NCI-H2107 treated with DMSO at 0.1 percent for 48 hours (cell line): ENCODE measurements at regions not wholly inside any gene's neighbourhood (a gene's known extent, or its start where the extent isn't known, plus 50 kb on each side); places are given as distances from the start of the nearest gene placed in this dataset.

ENCODE experiments used
- DNase-seq: peaks from one replicate; lab custom pipeline; 2025; ENCODE audit not compliant: unreplicated experiment; lab: John Stamatoyannopoulos, UW

DNA sequence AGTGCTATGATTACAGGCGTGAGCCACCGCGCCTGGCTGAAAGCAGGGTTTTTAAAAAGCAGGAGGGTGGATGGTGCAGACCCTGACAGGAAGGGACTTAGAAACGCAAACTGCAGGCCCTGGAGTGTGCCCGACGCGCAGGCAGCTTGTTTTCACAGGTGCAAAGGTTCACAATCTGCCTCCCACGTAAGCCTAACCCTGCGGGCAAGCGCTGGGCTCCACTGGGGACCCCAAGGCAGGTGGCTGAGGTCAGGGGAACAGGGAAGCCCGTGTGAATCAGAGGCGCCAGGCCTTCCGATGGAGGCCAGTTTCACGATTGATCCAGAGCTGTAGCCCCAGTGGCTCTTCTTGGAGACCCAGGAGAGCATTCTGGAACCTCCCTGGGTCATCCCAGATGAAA is 256.3 kb downstream of the BRD1 start:
- no peak for DNase-seq

DNA sequence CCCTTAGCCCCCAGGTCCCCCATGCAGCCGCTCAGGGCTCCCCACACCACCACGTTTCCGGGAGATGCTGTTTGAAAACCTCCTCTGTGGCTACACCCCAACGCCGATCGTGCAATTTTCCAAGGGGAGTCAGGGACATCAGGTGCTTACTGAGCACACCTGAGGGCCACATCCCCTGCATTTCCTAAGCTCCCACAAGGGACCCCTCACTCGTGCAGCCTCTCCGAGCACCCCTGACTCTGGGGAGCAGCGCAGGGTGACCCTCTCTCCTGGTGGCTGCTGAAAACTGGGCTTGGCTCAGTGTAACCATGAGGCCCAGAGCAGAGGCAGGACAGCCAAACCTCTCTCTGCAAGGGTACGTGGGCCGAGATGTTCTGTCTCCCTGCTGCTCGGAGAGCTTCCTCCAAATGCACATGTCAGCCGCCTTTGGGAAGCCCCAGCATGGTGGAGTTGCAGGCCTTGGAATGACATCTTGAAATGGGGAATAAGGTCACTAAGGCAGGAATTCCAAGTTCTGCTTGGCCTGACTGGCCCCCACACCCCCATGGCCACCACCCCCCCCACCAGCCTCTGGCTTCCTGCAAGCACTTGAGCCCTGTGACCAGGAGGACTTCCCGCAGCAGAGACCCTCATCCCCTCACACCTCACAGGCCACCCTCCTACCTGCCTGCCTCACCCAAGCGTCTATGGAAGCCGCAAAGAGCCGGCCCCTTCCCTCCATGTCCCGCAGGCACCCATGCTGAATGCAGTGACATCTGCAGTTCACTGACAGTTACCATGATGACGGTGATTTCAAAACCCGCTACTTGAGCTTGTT is 257.4 kb downstream of the BRD1 start:
- DNase-seq: no peak

GRCh38 chr22:49569286-49570031 is 258.2 kb downstream of the BRD1 start:
- DNase-seq: no peak

DNA sequence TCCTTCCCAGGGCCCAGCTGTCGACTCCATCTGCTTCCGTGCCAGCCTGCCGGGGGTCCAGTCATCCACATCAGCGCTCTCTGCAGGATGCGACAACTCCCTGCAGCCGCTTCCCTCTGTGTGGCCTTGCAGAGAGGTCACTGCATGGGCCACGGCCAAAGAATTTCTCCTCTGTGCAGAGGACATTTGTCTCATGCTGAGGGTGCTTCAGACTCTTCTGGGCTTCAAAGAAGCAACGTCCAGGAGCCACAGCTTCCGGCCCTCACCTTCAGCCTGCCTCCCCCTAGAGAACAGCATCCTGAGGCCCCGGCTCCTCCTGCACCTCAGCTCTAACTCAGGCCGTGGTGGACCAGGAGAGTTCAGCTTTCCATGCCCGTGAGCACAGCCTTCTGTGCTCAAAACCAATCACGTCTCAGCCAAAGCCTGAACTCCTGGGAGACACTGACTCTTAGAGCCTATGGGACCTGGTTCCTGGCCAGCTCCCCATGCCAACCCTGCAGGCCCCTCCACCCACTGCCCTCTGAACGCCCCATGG is 258.9 kb downstream of the BRD1 start:
- DNase-seq: no peak

GRCh38 chr22:49567899-49568750 is 259.5 kb downstream of the BRD1 start:
- no peak for DNase-seq

- DNase-seq: no peak
Observed at GRCh38 chr22:49566693-49567092, 261.0 kb downstream of the BRD1 start.

DNA sequence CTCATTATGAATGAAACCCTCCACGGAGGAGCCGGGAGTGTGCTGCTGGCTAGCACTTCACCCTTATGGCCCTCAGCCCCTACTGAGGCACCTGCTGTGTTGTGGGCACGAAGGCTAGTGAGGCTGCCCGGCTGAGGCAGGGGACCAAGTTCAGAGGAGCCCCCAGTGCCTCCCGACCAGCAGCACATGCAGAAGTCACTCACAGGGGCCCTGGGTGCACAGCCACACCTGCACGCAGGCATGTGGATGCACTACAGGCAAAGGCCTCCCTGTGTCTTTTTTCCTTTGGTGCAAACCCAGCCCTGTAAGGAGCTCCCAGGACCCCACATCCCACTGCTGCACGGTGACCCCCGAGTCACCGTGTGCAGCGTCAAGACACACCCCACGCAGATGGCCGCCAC is 261.5 kb downstream of the BRD1 start:
- no peak for DNase-seq

DNA sequence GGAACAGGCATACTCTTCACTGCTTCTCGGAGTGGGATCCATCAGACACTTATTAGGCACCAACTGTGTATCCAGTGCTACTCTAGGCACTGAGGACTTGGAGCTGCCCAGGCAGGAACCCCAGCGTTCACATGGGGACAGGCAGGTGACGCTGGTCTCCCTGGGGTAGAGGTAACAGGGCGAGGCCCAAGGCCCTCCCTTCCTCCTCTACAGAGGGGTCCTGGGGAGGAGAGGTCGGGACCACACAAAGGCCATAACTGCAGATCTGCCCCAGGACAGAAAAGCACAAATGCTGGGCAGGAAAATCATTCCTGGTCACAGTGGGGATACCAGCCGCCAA is 262.2 kb downstream of the BRD1 start:
- DNase-seq: no peak

GRCh38 chr22:49564666-49565515 is 262.8 kb downstream of the BRD1 start:
- no peak for DNase-seq

- no peak for DNase-seq
Observed at GRCh38 chr22:49564054-49564453, 263.6 kb downstream of the BRD1 start.

GRCh38 chr22:49562685-49563249 is 264.9 kb downstream of the BRD1 start:
- DNase-seq: no peak

GRCh38 chr22:49561976-49562375 is 265.7 kb downstream of the BRD1 start:
- DNase-seq: no peak

DNA sequence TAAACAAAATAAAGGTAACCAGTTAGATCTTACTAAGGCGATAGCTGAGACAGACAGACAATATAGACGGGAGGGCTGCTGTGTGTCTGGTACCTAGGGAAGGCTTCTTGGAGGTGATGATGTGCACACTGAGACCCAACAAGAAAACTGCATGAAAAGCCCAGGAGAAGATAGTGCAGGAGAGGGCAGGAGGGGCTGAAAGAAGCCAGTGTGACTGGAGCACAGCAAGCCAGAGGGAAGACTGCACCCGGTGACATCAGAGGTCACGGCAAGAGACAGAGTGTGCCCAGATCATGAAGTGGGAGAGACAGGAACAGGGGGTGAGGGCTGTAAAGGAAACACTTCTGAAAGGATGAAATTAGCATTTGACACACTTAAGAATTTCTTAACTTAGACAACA is 266.3 kb downstream of the BRD1 start:
- no peak for DNase-seq

DNA sequence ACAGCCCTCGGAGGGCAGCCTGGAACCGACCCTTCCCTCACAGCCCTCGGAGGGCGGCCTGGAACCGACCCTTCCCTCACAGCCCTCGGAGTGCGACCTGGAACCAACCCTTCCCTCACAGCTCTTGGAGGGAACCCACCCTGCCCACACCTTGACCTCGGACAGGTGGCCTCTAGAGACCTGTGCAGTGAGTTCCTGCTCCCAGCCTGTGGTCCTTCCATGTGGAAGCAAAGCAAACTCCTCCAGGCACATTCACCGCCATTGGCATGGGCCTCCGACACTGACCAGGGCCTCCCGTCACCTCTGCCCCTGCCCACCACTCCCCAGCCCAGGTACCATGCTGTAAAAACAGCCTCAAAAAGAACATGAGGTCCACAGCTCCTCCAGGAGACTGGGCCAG is 272.1 kb downstream of the BRD1 start:
- no peak for DNase-seq

DNA sequence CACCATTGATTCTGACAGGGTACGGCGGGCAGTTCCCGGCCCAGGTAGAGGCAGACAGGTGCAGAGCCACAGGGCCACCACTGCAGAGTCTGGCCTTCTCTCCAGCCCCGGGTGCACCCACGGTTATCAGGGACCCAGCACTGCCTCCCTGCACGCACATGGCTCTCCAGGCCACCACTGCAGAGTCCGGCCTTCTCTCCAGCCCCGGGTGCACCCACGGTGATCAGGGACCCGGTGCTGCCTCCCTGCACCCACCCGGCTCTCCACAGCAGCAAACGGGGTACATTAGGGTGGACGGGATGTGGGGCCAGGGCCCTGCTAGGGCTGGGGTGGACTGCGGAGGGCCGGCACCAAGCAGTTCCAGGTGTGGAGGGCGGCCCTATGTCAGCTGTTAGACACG is 272.9 kb downstream of the BRD1 start:
- DNase-seq: no peak

GRCh38 chr22:49554296-49554625 is 273.4 kb downstream of the BRD1 start:
- DNase-seq: no peak

DNA sequence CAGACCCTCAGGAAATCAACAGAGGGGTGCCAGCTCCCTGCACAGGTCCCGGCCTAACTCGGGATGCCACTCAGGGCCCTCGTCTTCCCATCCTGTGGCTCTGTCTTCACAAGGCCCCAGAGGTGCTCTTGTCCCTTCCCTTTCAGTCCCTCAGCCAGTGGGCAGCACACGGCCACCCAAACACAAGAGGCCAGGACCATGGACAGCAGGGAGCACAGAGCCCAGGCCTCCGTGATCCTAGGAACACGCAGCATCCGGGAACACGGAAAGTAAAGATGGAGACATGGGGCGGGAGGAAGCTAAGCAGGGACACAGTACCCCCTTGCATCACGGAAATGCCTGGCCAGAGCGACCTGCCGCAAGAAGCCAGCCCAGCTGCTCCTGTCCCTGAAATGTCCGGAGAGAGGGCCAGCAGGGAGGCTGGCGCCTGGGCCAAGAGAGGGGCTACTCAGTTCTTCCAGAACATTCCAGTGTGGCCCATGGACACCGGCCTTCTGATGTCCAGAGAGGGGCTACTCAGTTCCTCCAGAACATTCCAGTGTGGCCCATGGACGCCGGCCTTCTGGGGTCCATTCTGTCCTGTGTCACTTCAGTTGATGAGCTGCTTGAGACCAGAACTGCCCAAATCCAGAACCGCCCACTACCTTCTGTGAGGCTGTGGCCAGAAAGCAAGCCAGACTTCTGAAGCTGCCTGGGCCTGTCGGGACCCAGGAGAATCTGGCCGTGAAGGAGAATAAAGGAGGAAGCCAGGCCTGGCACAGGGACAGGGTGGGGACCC is 274.0 kb downstream of the BRD1 start:
- no peak for DNase-seq

DNA sequence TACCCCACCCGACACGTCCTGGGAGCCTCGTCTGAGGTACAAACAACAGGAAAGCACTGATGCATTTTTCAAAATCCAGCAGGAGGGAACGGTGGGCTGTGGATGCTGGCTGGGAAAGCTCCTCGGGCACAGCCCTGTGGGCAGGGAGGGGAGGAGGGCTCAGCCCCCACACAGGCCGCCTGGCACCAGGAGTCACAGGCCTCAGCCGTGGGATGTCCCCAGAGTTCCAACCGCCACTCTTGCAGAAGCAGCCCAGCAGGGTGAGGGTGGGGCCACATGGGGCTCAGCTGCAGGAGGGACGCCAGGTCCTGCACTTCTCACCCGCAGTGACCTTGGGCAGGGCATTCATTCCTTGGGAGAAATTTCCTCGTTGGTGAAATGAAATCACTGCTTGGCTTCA is 274.6 kb downstream of the BRD1 start:
- DNase-seq: no peak

DNA sequence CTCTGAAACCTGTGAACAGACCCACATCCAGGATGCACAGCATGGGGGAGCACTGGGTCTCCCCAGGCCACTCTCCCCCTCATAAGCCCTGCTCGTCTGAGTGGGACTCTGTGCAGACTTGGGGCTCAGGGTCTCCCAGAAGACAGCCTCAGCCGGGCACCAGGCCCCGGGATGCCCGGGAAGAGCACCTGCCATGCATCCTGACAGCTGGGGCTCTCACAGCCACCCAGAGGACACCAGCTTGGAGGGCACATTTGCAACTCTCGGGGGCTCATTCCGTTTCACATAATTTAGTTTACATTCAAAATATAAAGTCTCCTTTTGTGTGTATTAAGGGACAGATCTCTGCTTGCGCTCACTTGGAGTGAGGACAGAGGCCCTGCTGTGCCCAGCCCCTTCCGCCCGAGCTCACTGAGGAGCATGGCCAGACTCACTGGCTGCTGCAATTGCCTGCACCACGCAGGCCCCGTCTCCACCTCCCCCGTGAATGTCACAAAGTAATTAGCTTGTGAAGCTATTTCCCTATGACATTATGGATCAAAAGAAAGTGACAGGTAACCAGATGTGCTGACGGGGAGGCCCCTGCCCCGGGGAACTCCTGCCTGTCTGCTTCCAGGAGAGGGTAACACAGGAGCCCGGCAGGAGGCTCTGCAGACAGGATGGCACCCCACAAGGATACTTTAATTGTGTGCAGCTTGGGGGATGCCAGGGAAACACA is 275.6 kb downstream of the BRD1 start:
- DNase-seq: no peak
